HG03045 (cell line): ENCODE measurements at regions not wholly inside any gene's neighbourhood (a gene's known extent, or its start where the extent isn't known, plus 50 kb on each side); places are given as distances from the start of the nearest gene placed in this dataset.

Experiments used
- ATAC-seq: cut with Tn5 transposase; IDR thresholded peaks from one replicate; pipeline ENCODE4 v1.9.1; 2021; ENCODE audit warnings: mild to moderate bottlenecking, moderate library complexity; ENCODE audit not compliant: unreplicated experiment

GRCh38 chr3:106208251-106208650 lies 339.4 kb upstream of the CBLB start:
- no peak for ATAC-seq

GRCh38 chr3:106208967-106209366 lies 340.2 kb upstream of the CBLB start:
- ATAC-seq, result no peak

- no peak for ATAC-seq
Measured at GRCh38 chr3:106209482-106209881, 340.7 kb upstream of the CBLB start.

GRCh38 chr3:106210923-106211322 lies 342.1 kb upstream of the CBLB start:
- ATAC-seq, result no peak

GRCh38 chr3:106212665-106213222 lies 343.9 kb upstream of the CBLB start:
- no peak for ATAC-seq

GRCh38 chr3:106213954-106214353 lies 345.1 kb upstream of the CBLB start:
- ATAC-seq, result no peak

- no peak for ATAC-seq
Measured at GRCh38 chr3:106214641-106215040, 345.8 kb upstream of the CBLB start.

- no peak for ATAC-seq
Measured at GRCh38 chr3:106215047-106215446, 346.2 kb upstream of the CBLB start.

- no peak for ATAC-seq
Measured at GRCh38 chr3:106217745-106218144, 348.9 kb upstream of the CBLB start.

GRCh38 chr3:106227068-106227467 lies 358.3 kb upstream of the CBLB start:
- ATAC-seq, result no peak

GRCh38 chr3:106228271-106228670 lies 359.5 kb upstream of the CBLB start:
- ATAC-seq, result no peak

- ATAC-seq, result no peak
Measured at GRCh38 chr3:106229495-106230278, 360.9 kb upstream of the CBLB start.

GRCh38 chr3:106231086-106231485 lies 362.3 kb upstream of the CBLB start:
- ATAC-seq, result no peak

- ATAC-seq, result no peak
Measured at GRCh38 chr3:106232956-106233355, 364.1 kb upstream of the CBLB start.

- no peak for ATAC-seq
Measured at GRCh38 chr3:106239195-106239697, 370.4 kb upstream of the CBLB start.

GRCh38 chr3:106241593-106241992 lies 372.8 kb upstream of the CBLB start:
- ATAC-seq, result no peak

GRCh38 chr3:106242781-106243180 lies 374.0 kb upstream of the CBLB start:
- no peak for ATAC-seq

- no peak for ATAC-seq
Measured at GRCh38 chr3:106245400-106245799, 376.6 kb upstream of the CBLB start.

GRCh38 chr3:106247902-106248684 lies 379.3 kb upstream of the CBLB start:
- ATAC-seq, result no peak

GRCh38 chr3:106249159-106249558 lies 380.3 kb upstream of the CBLB start:
- ATAC-seq, result no peak

GRCh38 chr3:106249981-106250380 lies 381.2 kb upstream of the CBLB start:
- ATAC-seq, result no peak
